HepG2 (cell line): ENCODE measurements at regions not wholly inside any gene's neighbourhood (a gene's known extent, or its start where the extent isn't known, plus 50 kb on each side); places are given as distances from the start of the nearest gene placed in this dataset.

ENCODE experiments used
- BCL6 ChIP-seq: IDR thresholded peaks from 2 replicates; pipeline ENCODE4 v1.6.1; 2016; ENCODE audit warnings: missing genetic modification reagents, missing compliant biosample characterization
- FOXA3 ChIP-seq: IDR thresholded peaks from 2 replicates; pipeline ENCODE4 v1.6.1; 2016; ENCODE audit warnings: missing genetic modification reagents, missing compliant biosample characterization
- FOXJ3 ChIP-seq: sonication (generic); formaldehyde crosslinking; IDR thresholded peaks from 2 replicates; pipeline ENCODE4 v1.4.0; 2020; ENCODE audit warnings: missing genetic modification reagents, mild to moderate bottlenecking, borderline replicate concordance
- FOXP1 ChIP-seq, 2 experiments: fragments of 450-650 bp in 1 of 2; IDR thresholded peaks; 2 replicates each; pipeline ENCODE4 v1.6.1; 2017 to 2018; ENCODE audit warnings: antibody characterized with exemption in 1 of 2
- HNF4A ChIP-seq: sonication (generic); formaldehyde crosslinking; IDR thresholded peaks from 2 replicates; pipeline ENCODE4 v1.4.0; 2020; ENCODE audit warnings: missing genetic modification reagents
- ISL2 ChIP-seq: sonication (generic); formaldehyde crosslinking; IDR thresholded peaks from 2 replicates; pipeline ENCODE4 v1.5.0; 2020; ENCODE audit warnings: missing genetic modification reagents
- KMT2A ChIP-seq: sonication (generic); formaldehyde crosslinking; IDR thresholded peaks from 2 replicates; pipeline ENCODE4 v1.4.0; 2020; ENCODE audit warnings: missing genetic modification reagents
- MED1 ChIP-seq: sonication (generic); formaldehyde crosslinking; IDR thresholded peaks from 2 replicates; pipeline ENCODE4 v1.4.0; 2020; ENCODE audit warnings: missing genetic modification reagents
- MTF2 ChIP-seq: sonication (generic); formaldehyde crosslinking; IDR thresholded peaks from 2 replicates; pipeline ENCODE4 v1.5.0; 2020; ENCODE audit warnings: missing genetic modification reagents, borderline replicate concordance
- NCOA2 ChIP-seq: sonication (generic); formaldehyde crosslinking; IDR thresholded peaks from 2 replicates; pipeline ENCODE4 v1.8.0; 2022; ENCODE audit warnings: inconsistent platforms
- NCOR1 ChIP-seq: fragments of 200-600 bp; sonication (generic); IDR thresholded peaks from 2 replicates; pipeline ENCODE4 v1.7.0; 2017; ENCODE audit warnings: antibody characterized with exemption, low read length, borderline replicate concordance
- NR1H2 ChIP-seq: sonication (generic); formaldehyde crosslinking; IDR thresholded peaks from 2 replicates; pipeline ENCODE4 v1.8.1; 2022; ENCODE audit warnings: low read depth, missing genetic modification reagents, borderline replicate concordance
- NR2F6 ChIP-seq, 2 experiments: IDR thresholded peaks; 2 replicates each; pipeline ENCODE4 v1.6.1; 2016; ENCODE audit warnings: antibody characterized with exemption in 1 of 2, mild to moderate bottlenecking in 1 of 2
- RARA ChIP-seq: IDR thresholded peaks from 2 replicates; pipeline ENCODE4 v1.6.1; 2016; ENCODE audit warnings: missing genetic modification reagents, missing compliant biosample characterization
- REPIN1 ChIP-seq: sonication (generic); formaldehyde crosslinking; IDR thresholded peaks from 2 replicates; pipeline ENCODE4 v1.8.0; 2022; ENCODE audit warnings: missing genetic modification reagents, low read depth, mild to moderate bottlenecking, borderline replicate concordance
- RFX1 ChIP-seq: fragments of 450-650 bp; IDR thresholded peaks from 2 replicates; pipeline ENCODE4 v1.6.1; 2017
- SAP130 ChIP-seq: IDR thresholded peaks from 2 replicates; pipeline ENCODE4 v1.6.1; 2016; ENCODE audit warnings: low read depth
- TAF1 ChIP-seq: sonication (generic); formaldehyde crosslinking; IDR thresholded peaks from 2 replicates; pipeline ENCODE4 v1.4.0; 2020; ENCODE audit warnings: missing genetic modification reagents
- ZKSCAN8 ChIP-seq: IDR thresholded peaks from 2 replicates; pipeline ENCODE4 v1.6.1; 2016; ENCODE audit warnings: borderline replicate concordance, missing genetic modification reagents, missing compliant biosample characterization
- ZNF441 ChIP-seq: sonication (generic); formaldehyde crosslinking; IDR thresholded peaks from 2 replicates; pipeline ENCODE4 v1.7.0; 2021; ENCODE audit warnings: missing genetic modification reagents, borderline replicate concordance
- TF ChIP-seq, protein P1 (sequence below): sonication (generic); formaldehyde crosslinking; IDR thresholded peaks from 2 replicates; pipeline ENCODE4 v1.5.0; 2020; ENCODE audit warnings: mild to moderate bottlenecking, missing genetic modification reagents, borderline replicate concordance
- TF ChIP-seq, protein P2 (sequence below), 2 experiments: fragments of 450-650 bp in 1 of 2; sonication (generic) in 1 of 2; formaldehyde crosslinking; IDR thresholded peaks; 2 replicates each; pipeline versions ENCODE4 v1.5.0 to v1.8.0; 2020 to 2022; ENCODE audit warnings: mild to moderate bottlenecking in 1 of 2, missing genetic modification reagents in 1 of 2
- TF ChIP-seq, protein P3 (sequence below): IDR thresholded peaks from 2 replicates; pipeline ENCODE4 v1.6.1; 2016; ENCODE audit warnings: mild to moderate bottlenecking, missing biosample characterization, missing genetic modification reagents
- TF ChIP-seq, protein P4 (sequence below): sonication (generic); formaldehyde crosslinking; IDR thresholded peaks from 2 replicates; pipeline ENCODE4 v1.4.0; 2020; ENCODE audit warnings: missing genetic modification reagents
- TF ChIP-seq, protein P5 (sequence below): sonication (generic); formaldehyde crosslinking; IDR thresholded peaks from 2 replicates; pipeline ENCODE4 v1.4.0; 2020; ENCODE audit warnings: missing genetic modification reagents

DNA sequence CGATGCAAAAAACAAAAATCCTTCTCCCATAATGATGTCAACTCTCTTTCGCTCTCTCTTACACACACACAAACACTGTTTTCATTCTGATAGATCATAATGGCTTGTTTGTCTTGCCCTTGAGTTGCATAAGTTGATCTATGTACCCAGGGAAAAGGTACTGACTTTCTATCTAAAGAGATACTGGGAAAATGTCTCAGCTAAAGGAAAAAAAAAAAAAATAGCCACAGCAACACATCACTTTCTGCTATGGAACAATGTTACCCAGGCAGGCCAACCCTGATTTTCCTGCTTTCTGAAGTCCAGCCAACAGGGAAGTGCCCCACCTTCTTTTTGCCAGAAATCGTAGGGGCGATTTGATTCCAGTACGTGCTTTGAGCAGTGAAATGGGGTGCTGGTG lies 212.6 kb upstream of the ACTBL2 start (continued):
- TF ChIP-seq ISL2 (0 out of 2 replicates have a peak, but pooled peaks have one; percentile 39), ZNF441 (CRISPR knock-in tag) (no peak), FOXP1 (IDR thresholded peaks at IDR 0.05) (no peak), FOXP1 (CRISPR knock-in tag; IDR thresholded peaks at IDR 0.05) (peak; percentile 75), TAF1 (CRISPR knock-in tag) (no peak), MED1 (CRISPR knock-in tag) (peak; percentile 65), NCOR1 (peak; percentile 97), NR2F6 (IDR thresholded peaks at IDR 0.05) (no peak), NR2F6 (CRISPR knock-in tag; IDR thresholded peaks at IDR 0.05) (peak; percentile 42; the same call in 1 of the 2 replicates), NR1H2 (CRISPR knock-in tag) (no peak), RFX1 (no peak), HNF4A (CRISPR knock-in tag) (peak; percentile 94), REPIN1 (CRISPR knock-in tag) (no peak), MTF2 (no peak), RARA (CRISPR knock-in tag) (peak; percentile 69), ZKSCAN8 (CRISPR knock-in tag) (0 out of 2 replicates have a peak, but pooled peaks have one; percentile 18), FOXJ3 (CRISPR knock-in tag) (peak; percentile 55; the same call in 1 of the 2 replicates), BCL6 (peak; percentile 71), FOXA3 (CRISPR knock-in tag) (peak; percentile 84), KMT2A (no peak), NCOA2 (CRISPR knock-in tag) (peak; percentile 78), SAP130 (CRISPR knock-in tag) (peak; percentile 53)
- TF ChIP-seq, protein P1, sequence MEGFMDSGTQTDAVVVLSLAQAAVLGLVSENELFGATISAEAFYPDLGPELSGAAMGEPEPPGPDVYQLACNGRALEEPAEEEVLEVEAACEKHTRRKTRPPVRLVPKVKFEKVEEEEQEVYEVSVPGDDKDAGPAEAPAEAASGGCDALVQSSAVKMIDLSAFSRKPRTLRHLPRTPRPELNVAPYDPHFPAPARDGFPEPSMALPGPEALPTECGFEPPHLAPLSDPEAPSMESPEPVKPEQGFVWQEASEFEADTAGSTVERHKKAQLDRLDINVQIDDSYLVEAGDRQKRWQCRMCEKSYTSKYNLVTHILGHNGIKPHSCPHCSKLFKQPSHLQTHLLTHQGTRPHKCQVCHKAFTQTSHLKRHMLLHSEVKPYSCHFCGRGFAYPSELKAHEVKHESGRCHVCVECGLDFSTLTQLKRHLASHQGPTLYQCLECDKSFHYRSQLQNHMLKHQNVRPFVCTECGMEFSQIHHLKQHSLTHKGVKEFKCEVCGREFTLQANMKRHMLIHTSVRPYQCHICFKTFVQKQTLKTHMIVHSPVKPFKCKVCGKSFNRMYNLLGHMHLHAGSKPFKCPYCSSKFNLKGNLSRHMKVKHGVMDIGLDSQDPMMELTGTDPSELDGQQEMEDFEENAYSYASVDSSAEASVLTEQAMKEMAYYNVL: peak; percentile 62; the same call in 1 of the 2 replicates
- TF ChIP-seq, protein P2, sequence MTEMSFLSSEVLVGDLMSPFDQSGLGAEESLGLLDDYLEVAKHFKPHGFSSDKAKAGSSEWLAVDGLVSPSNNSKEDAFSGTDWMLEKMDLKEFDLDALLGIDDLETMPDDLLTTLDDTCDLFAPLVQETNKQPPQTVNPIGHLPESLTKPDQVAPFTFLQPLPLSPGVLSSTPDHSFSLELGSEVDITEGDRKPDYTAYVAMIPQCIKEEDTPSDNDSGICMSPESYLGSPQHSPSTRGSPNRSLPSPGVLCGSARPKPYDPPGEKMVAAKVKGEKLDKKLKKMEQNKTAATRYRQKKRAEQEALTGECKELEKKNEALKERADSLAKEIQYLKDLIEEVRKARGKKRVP (CRISPR knock-in tag; IDR thresholded peaks at IDR 0.05): peak in 1 of 2 experiments; percentile 74; a peak in 2 of 4 replicates
- TF ChIP-seq, protein P3, sequence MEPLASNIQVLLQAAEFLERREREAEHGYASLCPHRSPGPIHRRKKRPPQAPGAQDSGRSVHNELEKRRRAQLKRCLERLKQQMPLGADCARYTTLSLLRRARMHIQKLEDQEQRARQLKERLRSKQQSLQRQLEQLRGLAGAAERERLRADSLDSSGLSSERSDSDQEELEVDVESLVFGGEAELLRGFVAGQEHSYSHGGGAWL (CRISPR knock-in tag): no peak
- TF ChIP-seq, protein P4, sequence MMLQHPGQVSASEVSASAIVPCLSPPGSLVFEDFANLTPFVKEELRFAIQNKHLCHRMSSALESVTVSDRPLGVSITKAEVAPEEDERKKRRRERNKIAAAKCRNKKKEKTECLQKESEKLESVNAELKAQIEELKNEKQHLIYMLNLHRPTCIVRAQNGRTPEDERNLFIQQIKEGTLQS (CRISPR knock-in tag): peak; percentile 39; the same call in 1 of the 2 replicates
- TF ChIP-seq, protein P5, sequence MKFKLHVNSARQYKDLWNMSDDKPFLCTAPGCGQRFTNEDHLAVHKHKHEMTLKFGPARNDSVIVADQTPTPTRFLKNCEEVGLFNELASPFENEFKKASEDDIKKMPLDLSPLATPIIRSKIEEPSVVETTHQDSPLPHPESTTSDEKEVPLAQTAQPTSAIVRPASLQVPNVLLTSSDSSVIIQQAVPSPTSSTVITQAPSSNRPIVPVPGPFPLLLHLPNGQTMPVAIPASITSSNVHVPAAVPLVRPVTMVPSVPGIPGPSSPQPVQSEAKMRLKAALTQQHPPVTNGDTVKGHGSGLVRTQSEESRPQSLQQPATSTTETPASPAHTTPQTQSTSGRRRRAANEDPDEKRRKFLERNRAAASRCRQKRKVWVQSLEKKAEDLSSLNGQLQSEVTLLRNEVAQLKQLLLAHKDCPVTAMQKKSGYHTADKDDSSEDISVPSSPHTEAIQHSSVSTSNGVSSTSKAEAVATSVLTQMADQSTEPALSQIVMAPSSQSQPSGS: peak; percentile 61; the same call in 1 of the 2 replicates
